LNCaP clone FGC (cell line): ENCODE measurements at regions not wholly inside any gene's neighbourhood (a gene's known extent, or its start where the extent isn't known, plus 50 kb on each side); places are given as distances from the start of the nearest gene placed in this dataset.

Source experiments
- DNase-seq: peaks from one replicate; pipeline ENCODE4 v3.0.0-alpha.2; 2011; ENCODE audit warnings: low read depth
- H3K4me3 ChIP-seq: 2 replicates; pipeline ENCODE4 v1.5.1; 2011; ENCODE audit warnings: mild to moderate bottlenecking, low read depth, low read length, control low read depth
- CTCF ChIP-seq: IDR thresholded peaks from 2 replicates; pipeline ENCODE4 v1.5.1; 2012; ENCODE audit warnings: mild to moderate bottlenecking; ENCODE audit not compliant: control insufficient read depth, insufficient read depth; ENCODE audit errors: extremely low read depth

GRCh38 chr5:107149243-107150005 lies 521.3 kb downstream of the EFNA5 start:
- no peak overlapping the region for H3K4me3 ChIP-seq
- TF ChIP-seq CTCF, result no peak
- DNase-seq, result no peak

- DNase-seq, result no peak
- no peak overlapping the region for H3K4me3 ChIP-seq
- TF ChIP-seq CTCF, result no peak
These were observed 523.1 kb downstream of the EFNA5 start for GRCh38 chr5:107147589-107147988.

GRCh38 chr5:107146901-107147300 lies 523.8 kb downstream of the EFNA5 start:
- no peak for DNase-seq
- H3K4me3 ChIP-seq, result no peak overlapping the region

GRCh38 chr5:107135391-107135790 lies 535.3 kb downstream of the EFNA5 start:
- DNase-seq, result no peak
- no peak overlapping the region for H3K4me3 ChIP-seq
- no peak for TF ChIP-seq CTCF

More at GRCh38 chr5:107146901-107147300, 523.8 kb downstream of the EFNA5 start:
- no peak for TF ChIP-seq CTCF

- TF ChIP-seq CTCF, result no peak
- DNase-seq, result no peak
These were observed 535.8 kb downstream of the EFNA5 start for GRCh38 chr5:107134931-107135330.

GRCh38 chr5:107129051-107129450 lies 541.7 kb downstream of the EFNA5 start:
- TF ChIP-seq CTCF, result no peak
- no peak overlapping the region for H3K4me3 ChIP-seq
- no peak for DNase-seq

More at GRCh38 chr5:107134931-107135330, 535.8 kb downstream of the EFNA5 start:
- H3K4me3 ChIP-seq, result no peak overlapping the region

GRCh38 chr5:107127878-107128277 lies 542.9 kb downstream of the EFNA5 start:
- no peak for DNase-seq
- no peak for TF ChIP-seq CTCF
- no peak overlapping the region for H3K4me3 ChIP-seq
